GM19463 (cell line): ENCODE measurements at regions not wholly inside any gene's neighbourhood (a gene's known extent, or its start where the extent isn't known, plus 50 kb on each side); places are given as distances from the start of the nearest gene placed in this dataset.

Source experiments
- ATAC-seq: cut with Tn5 transposase; IDR thresholded peaks from one replicate; pipeline ENCODE4 v1.9.1; 2021; ENCODE audit warnings: mild to moderate bottlenecking, moderate library complexity; ENCODE audit not compliant: unreplicated experiment

GRCh38 chr18:76133873-76134272 is 361.2 kb downstream of the ZNF516 start:
- ATAC-seq, result no peak

GRCh38 chr18:76131738-76132137 is 363.3 kb downstream of the ZNF516 start:
- ATAC-seq, result no peak

- no peak for ATAC-seq
Measured at GRCh38 chr18:76130845-76131244, 364.2 kb downstream of the ZNF516 start.

GRCh38 chr18:76126327-76126726 is 368.7 kb downstream of the ZNF516 start:
- ATAC-seq, result no peak

- ATAC-seq, result no peak
Measured at GRCh38 chr18:76121011-76121410, 374.0 kb downstream of the ZNF516 start.

DNA sequence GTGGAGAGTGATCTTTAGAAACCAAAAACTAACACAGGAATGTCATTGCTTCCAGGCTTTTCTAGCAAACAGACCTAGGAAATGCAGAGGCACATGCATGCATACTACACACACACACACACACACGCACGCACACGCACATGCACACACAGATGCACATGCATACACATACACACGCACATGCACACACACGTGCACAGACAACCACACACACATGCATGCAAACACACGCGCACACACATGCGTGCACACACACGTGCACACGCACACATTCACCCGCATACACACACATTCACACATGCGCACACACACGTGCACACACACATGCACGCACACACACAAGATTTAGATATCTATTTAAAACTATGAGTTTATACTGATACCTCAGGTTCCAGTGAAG is 379.5 kb downstream of the ZNF516 start:
- ATAC-seq, result no peak

- ATAC-seq, result no peak
Measured at GRCh38 chr18:76113101-76113500, 381.9 kb downstream of the ZNF516 start.

DNA sequence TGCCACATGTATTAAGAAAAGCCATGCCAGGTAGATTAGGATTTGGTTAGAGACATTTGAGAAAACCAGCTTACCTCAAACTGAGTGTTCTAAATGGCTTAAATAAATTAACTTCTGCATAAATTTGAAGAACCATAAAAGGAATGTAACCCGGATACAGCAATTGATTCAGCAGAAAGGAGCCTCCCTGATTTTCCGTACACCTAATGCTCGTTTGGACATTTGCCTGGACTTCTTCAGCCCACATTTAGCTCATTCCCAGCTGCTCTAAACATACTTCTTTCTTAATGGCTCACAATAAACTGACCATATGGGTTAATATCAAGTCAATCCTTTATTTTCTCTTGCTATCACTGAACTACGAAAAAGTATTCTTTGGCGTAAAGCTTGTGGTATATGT is 392.4 kb downstream of the ZNF516 start:
- no peak for ATAC-seq

DNA sequence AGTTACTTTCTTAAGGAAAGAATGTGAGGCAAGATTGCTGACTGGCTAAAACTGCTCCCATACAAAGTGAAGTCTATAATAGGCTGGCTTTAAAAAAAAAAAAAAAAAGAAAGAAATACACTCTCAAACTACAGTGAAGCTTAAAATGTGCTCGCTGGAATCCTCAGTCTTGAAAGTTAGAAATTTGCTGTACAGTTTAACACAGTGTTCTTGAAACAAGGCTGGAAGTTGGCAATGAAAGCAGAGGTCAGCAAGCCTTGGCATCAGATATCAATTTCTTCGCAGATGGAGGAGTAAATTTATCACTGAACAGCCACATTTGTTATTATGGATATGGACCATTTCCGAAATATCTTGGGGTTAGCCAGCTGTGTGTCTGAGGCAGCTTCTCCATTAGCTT is 392.9 kb downstream of the ZNF516 start:
- ATAC-seq, result no peak

DNA sequence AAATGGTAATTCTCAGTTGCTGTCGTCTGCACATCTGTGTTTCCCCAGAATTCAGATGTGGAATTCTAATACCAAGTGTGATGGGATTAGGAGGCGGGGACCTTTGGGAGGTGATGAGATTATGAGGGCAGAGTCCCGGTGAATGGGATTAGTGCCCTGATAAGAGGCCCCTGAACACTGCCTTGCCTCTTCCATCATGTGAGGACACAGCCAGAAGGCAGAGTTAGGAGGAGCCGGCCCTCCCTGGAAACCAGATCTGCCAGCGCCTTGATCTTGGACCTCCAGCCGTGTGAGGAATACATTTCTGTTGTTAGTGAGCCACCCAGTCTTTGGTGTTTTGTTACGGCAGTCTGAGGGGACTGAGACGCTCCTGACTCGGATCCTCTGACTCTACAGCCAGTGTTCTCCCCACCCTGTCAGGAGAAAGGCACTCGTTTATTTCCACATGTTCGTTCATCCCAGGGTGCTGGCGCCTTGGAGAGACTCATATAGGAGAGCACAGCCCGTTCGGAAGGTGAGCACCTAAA is 395.0 kb downstream of the ZNF516 start:
- ATAC-seq, result no peak

DNA sequence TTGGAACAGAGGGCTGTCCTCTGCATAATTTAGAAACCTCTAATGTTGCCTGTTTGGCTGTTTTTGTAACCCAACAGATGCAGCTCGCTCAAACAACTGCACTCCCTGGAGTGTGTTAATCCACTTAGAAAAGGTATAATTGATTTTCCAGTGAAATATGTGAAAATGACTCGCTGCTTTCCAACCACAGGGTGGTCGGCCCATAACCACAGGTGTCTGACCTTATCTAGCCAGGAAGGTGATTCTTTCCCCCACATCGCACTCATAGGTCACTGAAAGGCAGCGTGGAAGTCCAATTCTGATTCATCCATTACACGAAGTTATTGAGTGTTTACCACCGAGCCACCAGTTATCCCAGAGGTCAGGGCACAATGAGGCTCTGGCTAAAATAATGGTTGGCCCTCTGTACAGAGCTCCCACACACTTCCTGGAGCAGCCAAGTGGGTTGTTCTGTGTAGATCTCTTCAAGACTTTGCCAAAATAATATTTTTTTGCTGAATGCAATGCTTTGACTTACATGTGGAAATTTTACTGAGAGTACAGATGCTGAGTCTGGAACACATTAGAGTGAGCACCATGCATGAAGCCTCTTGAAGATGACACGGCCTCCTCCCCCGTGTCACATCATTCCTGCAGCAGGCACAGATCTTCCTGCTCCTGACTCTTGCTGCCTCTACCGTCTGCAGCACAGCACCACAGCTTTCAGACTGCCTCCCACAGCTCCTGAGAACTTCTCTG is 396.2 kb downstream of the ZNF516 start:
- ATAC-seq, result no peak

DNA sequence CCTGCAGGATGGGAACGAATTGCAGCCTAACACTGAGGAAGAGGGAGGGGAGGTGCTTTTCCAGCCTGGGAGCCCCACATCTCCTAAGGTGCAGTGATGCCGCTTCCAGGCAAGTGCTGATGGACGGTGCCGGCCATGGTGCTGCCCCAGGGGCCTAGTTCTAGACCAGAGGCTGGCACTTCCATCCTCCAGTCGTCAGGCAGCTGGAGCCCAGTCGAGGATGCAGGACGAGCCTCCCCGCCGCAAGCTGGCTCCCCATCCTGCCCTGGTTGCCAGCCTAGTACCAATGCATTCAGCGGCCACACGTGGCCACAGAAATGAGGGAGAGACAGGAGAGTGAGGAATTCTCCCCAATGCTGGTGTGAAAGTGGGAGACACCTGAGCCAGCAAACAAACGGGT is 413.5 kb downstream of the ZNF516 start:
- no peak for ATAC-seq

DNA sequence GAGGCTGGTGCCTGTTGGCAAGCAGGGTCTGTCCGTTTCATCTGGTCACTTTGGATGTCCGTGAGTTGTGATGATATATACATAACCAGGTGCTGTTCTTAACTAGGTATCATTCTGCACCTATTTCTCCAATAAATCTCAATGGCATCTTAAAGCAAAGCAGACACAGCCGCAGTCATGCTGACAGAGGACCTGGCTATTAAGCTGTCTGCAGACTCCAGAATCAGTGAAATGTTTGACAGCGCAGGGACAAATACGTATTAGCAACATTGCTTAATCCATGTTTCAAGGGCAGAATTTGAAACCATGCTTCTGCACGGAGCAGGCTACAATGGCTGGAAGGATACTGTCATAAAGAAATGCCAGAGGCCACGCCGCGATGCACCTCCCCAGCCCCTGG is 414.6 kb downstream of the ZNF516 start:
- no peak for ATAC-seq

DNA sequence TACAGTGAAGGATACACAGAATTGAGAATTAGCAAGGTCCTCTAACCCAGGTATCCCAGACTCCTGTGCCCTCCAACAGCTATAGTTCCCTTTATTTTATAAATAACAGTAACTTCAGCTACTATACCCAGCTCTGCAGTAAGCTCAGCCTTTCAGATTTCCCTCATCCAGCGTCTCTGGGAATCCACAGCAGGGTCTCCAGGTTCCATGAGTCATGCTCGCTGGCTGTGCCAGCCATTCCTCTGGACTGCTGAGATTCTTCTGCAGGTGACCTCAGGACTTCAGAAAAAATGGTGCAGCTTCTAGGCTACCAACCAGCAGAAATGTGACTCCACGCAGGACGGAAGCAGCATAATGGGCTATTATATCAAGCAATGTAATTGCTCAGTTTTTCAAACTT is 419.3 kb downstream of the ZNF516 start:
- no peak for ATAC-seq

- no peak for ATAC-seq
Measured at GRCh38 chr18:76064998-76065397, 430.0 kb downstream of the ZNF516 start.

DNA sequence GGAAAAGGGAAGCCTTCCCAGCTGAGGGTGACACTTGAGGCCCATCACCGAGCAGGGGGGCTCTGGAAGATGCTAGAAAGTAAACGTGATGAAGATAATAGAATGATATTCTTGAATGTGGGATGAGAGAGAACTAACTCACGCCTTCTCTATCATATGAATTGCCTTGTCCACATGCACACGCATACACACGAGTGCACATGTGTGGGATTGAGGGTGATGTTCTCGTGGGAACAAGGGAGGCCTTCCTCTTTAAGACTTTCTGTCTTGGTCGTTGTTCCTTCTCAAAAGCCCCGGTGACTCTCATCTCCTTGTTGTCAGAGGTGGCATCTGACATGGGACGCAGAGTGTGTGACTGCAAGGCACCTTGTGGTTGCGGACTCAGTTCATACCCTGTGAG is 436.9 kb downstream of the ZNF516 start:
- ATAC-seq, result no peak

GRCh38 chr18:76057386-76057785 is 437.7 kb downstream of the ZNF516 start:
- ATAC-seq, result no peak

GRCh38 chr18:76056471-76057110 is 438.5 kb downstream of the ZNF516 start:
- ATAC-seq, result no peak

DNA sequence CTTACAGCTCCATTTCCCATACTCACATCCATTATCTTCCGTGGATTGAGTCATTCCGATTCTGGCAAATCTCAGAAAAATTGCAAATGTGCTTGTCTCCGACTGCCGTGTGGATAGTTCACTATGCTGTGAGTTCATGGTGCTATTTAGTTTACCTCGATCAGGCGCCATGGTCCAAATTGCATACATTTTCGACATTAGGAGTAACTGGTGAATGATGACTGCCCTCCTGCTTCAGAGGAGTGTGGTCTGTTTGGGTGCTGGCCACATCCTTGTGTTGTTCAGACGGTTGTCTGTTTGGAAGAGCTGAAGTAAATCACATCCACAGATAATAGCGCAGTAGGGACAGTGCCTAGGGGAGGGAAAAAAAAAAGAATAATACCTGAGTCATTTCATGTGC is 439.5 kb downstream of the ZNF516 start:
- ATAC-seq, result no peak

GRCh38 chr18:76055025-76055424 is 440.0 kb downstream of the ZNF516 start:
- ATAC-seq, result no peak

DNA sequence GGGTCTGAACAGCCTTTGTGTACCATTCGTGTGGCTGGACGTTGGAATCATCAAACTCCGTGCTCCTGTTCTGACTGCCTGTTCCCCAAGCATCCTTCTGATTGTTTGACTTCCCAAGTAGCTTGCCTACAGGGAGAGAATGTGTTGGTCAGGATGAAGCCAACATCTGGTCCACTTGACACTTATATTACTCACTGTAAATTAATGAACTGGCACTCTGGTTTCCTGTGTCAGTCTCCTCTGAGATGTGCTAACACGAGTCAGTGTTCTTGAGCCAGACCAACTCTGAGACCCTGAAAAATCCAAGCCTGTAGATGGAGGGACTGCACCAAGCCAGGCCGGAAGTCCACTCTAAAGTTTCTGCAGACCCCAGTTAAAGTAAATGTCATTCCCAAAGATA is 440.9 kb downstream of the ZNF516 start:
- ATAC-seq, result no peak

DNA sequence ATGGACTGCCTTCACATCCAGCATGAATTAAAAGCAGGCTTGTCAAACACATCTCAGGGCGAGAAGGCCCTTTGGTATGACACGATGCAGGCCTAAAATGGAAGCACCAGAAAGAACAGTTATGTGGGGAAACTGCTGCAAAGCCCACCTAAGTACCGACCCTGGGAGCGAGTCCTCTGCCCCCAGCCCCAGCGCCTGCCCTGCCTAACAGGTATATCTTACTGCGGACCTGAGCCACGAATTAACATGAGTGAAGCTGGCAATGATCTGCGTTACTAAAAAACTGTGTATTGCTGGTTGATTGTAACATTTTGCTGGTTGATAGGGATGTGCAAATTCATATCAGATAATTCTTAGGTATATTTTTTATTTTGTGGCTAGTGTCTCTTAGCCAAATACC is 441.5 kb downstream of the ZNF516 start:
- no peak for ATAC-seq

DNA sequence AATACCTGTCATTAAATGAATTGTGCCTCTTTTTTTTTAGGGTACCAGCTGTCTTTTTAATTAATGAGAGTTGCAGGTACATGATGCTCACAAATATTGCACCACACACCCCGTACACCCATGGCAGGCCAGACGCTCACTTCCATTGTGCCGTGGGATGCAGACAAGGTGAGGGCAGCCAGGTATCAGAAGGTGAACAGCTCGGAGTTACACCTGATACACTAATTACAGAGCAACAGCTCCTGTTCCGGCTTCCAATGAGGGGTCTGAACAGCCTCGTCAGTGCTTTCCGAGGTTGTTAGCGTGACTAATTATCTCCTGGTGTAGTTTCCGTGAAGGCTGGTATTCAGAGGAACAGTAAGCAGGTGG is 442.8 kb downstream of the ZNF516 start:
- ATAC-seq, result no peak
